ENCODE measurements at regions not wholly inside any gene's neighbourhood (a gene's known extent, or its start where the extent isn't known, plus 50 kb on each side); places are given as distances from the start of the nearest gene placed in this dataset.

DNA sequence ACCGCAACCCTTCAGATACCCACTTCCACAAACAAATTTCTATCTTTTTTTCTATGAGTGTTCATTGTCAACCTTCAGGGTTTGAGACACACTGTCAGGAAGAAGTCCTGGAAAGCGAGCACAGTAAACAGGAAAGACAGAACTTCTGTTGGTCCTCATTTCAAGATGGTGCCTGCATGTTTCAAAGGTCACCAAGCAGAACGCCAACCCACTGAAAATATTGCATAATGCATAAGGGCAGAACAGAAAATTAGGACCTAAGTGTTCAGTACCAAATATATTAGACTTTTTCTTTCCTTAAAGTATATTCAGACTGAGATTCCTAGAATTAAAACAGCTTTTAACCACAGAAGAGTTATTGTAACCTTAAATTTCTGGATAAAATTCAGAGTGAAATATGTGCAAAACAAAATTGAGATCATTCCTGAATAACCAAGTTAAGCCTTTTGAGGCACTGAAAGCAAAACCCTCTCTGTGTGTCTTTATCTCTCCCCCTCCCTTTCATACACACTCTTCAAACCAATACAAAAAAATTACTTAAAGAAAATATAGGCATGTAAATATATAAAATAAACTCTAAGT lies 387.8 kb upstream of the THBS1 start:
- FAIRE-seq = no peak

DNA sequence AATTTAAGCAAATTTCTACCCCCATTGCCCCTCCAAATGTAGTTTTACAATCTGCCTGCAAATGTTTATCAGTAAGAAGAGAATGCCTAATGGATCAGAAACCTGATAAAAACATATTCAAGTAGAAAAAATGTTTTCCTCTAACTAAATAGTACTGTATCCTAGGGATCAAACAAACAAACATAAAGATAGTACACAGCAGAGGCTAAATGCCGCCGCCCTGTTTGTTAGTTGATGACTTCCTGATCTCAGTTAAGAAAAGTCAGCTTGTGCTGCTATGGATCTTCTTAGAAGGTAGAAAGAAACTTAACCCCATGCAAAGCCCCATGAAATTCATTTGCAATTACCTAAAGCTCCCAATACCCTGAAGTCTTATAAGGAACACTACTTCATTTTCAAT lies 387.3 kb upstream of the THBS1 start:
- FAIRE-seq = no peak

DNA sequence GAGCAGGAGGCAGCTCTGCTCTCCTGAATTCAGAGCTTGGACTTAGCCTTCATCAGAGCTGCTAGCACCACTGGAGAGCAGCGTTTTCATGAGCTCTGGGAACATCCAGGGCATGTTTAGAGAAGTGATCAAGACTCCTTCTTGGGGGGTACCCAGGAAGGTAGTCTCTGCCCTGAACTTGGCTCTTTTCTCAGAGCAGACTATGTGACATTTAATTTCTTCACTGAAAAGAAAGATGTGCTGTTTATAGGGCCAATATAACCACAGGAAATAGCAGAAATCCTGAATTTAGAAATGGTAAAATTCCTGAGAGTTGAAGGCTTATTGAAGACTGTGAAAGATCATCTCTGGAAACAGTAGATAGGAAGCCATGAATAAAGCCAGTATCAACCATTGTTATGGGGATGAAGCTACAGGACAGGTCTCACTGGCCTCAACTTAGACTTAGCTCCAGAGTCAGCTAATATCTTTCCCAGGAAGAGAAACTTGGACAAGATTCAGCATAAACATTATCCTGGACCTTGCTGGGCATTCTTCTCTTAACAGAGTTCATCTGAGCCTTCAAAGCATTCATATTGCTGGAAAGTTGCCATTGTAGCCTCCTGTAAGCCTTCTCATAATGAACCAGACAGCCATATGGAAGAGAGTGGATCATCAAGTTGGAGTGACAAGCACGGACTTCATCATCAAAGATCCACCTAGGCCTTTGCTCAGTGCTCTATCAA lies 386.6 kb upstream of the THBS1 start:
- FAIRE-seq = no peak

DNA sequence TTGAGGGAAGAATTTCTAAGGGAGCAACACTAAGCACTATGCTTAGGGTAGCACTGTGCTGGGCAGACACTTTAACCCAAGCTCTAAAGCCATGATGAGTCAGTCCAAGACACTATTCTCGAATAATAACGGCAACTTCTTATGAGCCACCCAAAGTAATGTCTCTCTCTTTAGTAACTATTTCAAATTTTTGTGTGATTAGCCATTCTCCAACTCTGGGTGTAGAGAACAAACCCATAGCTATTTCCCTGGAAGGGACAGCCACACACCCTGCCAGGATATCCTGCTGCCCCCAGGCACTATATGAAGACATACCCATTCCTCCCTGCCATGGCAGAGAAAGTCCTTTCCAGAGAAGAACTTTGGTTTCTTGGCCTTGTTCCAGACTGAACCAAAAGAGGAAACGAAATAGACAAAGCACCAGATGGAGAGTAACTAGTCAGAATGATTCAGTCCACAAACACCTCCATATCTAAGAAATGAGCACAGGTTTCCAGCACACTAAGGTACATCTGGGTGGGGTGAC lies 384.9 kb upstream of the THBS1 start:
- no peak for FAIRE-seq

DNA sequence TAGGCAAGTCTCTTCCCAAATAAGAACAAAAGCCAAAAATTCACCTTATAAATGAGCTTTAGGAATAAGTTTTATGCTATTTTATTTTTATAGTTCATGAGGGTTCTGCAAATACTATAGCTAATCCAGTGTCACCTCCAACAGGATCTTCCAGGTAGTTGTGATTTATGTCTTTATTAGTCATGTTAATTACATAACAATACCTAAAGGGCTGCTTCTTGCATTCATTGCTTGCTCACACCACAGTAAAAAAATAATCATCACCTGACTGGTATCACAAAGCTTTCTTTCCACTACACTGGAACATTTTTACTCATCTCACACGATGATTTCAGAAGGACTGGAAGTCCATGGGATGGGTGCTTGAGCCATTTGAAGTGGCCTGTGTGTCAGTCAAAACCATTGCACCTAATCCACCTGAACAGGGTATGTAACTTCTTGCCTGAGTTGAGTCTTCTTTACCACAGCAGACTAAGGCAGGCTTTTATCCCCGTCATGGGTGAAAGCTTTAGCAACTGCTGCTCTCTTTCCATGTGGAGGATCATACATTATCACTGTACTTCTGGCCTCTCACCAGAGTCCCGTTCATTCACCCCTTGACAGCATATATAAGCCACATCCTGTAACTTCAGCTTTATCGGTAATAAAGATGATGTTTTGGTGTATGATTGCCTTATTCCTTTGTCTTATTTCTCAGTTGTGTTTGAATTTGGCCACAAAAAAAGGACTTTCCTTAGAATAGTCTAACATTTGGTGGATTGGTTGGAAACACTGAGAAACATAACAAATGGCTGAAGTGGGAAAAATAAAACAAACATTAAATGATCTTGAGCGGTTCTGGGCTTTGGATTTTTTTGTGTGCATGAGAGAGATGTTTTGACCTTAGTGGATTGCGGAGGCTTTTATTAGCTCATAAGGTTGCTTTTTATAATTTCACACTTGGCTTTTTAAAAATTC lies 382.6 kb upstream of the THBS1 start:
- no peak for FAIRE-seq

DNA sequence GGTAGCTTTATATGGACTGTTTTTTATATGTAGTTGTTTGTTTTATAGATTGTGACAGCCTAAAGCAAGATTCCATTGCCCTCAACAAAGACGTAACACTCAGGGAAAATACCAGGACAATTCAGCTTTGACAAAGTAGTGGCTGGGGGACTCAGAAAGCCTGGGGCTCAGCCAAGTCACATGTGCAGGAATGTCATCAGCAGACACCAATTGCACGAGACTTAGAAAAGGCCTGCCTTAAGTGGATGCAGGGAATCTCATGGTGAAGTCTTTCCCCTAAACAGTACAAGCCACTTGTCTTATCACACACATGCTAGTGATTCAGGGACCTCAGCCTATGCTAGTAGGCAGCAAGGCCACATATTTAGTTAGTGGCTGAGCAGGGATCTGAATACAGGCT lies 381.8 kb upstream of the THBS1 start:
- FAIRE-seq = no peak

DNA sequence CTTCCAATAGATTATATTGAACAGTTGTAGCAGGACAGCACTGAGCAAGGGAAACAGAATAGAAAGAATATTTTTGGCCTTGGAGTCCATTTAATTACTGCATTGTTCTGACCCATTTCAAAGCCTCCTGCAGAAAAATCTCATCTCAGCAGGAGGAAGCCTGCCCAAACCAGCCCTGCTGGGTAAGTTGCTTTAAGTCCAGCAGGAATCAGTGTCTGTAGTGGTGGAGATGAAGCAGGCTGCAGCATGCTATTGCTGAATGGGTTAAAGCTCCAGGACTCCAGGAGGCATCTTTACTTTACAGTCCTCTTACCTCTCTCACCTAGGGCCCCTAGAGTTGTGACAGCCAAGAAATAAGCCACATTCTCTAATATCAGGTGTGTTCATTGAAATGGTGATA lies 380.3 kb upstream of the THBS1 start:
- FAIRE-seq = no peak

DNA sequence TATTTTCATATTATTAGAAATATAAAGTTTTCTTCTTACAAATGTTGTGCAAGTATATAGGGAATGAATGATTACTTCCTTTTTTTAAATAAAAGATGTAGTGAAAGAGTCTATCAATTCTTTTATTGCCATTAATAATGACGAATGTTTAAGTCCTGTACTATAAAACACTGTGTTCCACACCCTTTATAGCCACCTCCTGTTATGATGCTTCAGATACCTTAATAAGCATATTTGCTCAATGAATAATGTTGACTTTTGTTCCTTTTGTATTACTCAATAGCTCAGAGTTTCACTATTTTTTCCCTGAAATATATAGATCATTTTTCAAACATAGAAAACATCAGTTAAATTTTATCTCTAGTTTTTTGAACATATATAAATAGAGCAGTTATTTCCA lies 378.2 kb upstream of the THBS1 start:
- FAIRE-seq = no peak

DNA sequence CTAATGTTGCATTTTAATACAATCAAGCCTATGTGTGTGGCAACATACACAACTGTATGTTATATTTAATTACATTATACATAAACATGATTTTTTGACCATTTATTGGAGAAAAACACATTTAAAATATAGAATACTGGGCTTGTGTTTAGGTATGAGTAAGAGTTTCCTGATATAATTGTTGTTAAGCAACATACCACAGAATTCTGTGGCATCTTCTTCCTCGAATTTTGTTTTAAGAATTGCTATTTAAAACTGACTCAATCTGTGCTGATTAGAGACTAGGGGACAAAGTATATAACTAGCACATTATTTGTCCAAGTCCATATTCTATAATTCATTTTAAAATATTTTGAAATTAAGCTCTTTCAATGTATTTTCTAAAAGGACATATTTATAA lies 376.8 kb upstream of the THBS1 start:
- FAIRE-seq = no peak

DNA sequence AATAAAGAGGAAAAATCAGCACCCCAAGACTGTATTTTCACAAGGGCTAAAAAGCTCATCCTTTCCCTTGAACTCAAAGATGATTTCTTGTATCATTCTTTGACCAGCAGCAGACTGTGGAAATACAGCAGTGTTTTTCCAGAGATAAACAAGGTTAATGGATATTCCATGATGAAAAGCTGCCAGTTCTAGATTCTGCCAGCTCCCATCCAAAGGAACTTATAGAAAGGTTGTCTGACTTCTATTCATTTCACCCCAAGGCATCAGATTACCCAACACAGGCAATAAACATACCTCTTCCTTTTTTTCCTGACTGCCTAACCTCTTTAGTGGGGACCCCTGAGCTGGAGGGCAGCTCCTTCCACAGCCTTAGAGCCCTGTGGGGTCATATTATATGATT lies 375.8 kb upstream of the THBS1 start:
- no peak for FAIRE-seq

DNA sequence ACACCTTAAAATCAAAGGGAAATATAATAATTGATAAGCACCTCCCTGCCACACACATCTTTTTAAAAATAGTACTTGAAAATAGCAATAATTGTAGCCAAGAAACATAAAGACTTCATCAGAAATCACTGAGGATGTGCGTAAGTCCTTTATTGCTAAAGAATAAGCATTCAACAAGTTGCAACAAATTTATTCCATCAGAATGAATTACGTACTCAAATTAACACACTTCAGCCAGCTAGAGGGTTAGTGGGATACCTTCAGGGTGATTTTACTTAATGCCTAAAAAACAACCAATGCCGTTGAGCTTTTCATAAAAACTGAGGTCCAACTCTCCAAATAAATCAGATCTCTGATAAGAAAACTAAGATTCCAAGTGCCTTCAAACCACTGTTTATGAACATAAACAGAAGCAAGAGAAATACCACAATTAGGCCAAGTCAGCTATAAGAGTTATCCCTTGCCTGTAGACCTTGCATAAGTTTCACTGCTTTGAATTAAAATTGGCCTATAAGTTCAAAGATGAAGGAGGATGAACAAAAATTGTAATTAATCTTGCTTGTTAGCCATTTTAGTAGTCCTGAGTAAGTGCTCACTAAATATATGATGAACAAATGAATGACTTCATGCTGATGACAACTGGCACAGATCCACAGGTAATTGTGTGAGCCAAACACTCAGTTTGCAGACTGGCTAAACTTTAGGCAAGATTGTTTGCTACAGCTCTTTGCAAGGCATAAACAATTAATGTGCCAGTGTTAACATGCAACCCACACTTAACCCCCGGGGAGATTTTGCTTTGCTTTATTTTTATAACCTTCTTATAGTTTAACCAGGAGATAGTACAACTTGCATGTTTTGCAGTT lies 375.1 kb upstream of the THBS1 start:
- FAIRE-seq = no peak

DNA sequence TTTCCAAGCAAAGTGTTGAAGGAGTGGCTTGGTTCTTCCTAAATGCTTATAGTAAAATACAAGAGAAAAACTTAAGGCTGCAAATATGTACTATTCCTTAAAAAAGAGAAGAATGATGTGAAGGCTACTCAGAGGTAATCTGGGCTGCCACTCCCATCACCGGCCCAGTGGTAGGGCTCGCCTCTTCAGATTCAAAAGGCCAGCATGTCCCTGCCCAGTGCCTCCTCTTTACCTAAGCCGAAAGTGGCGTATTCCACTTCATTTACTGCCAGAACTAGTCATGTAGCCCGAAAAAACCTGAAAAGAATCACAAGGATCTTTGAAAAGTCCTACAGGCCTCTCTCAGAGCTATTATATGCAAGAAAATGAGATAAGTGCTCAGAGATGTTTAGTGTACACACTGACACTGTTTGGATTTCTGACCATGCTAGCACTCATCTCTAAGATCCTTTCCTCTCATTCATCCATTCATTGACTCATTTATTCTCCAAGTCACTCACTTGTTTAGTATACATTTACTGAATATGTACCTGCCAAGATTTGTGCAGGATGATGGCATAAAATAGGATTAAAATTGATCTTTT lies 373.3 kb upstream of the THBS1 start:
- no peak for FAIRE-seq

DNA sequence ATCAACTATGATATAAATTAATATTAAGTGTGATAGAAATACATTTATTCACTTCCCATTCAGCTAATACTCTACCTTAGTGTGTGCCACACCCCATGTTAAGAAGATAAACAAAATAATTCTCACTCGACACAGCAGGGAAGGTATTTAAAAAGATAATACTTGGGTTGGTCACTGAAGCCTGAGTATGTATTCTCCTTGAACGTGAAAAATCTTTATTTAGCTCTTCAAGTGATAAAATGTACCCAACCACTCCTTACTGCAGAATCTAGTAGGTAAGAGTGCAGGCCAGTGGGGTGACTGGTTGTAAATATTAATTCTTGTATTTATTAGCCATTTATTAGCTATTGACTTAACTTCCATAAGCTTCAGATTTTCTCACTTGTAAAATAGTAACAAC lies 372.7 kb upstream of the THBS1 start:
- no peak for FAIRE-seq

DNA sequence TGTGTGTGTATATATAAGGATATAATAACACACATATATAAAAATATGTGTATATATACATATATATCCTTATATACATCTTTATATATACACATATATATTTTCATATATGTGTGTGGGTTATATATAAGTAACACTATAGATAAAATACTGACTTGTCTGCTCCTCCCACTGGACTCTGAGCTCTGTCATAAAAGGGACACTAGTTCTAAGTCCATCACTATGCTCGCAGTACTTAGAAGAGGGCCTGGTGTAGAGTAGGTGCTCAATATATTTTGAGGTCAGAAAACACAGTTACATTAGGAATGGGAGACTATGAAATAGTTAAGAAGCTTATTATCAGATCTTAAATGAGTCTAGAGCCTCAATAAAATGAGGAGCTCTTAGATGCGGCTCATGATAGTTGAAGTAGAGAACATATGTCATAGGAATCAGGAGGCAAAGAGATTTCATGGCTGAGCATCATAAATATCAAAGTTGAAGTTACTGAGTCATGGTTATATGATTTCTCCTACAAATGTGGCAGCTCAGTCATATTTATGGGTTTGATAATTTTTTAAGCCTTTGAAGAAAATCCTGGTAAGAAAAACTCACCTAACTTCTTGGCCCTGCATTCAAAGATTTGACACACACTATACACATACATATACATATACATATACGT lies 371.2 kb upstream of the THBS1 start:
- FAIRE-seq = no peak

DNA sequence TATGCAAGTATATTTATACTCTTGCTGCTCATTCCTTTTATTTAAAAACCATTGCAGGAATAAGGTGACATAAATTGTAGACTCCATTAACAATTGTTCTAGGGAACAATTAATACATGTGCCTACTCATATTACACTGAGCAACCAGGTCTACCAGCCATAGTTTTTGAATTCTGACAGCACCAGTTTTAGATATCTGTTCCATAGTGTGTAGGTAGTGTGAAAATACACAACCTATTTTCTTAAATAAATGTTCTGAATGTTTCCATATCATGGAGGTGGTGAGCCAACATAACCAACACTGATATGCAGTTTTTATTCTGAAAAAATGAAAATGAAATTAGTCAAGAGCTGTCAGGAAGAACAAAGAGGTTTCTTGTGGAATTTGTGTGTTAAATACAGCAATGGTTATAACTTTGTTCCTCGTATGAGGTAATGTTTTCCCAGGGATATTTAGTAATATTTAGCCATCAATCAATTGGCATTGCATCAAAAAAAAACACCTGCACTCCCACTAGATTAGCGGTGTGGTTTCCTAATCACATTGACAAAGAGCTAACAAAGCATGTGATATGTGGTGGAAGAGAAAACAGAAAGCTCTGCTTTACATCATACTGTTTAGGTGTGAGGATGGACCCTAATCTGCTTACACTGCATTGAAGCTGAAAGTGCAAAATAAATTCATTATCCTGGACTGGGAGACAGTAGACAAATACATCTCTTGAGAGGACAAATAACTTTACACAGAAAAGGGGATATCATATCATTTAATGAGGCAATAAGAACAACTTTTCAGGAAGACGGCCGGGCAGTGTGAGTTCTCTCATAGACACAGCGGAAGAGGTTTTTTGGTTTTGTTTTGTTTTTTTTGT lies 369.5 kb upstream of the THBS1 start:
- no peak for FAIRE-seq

DNA sequence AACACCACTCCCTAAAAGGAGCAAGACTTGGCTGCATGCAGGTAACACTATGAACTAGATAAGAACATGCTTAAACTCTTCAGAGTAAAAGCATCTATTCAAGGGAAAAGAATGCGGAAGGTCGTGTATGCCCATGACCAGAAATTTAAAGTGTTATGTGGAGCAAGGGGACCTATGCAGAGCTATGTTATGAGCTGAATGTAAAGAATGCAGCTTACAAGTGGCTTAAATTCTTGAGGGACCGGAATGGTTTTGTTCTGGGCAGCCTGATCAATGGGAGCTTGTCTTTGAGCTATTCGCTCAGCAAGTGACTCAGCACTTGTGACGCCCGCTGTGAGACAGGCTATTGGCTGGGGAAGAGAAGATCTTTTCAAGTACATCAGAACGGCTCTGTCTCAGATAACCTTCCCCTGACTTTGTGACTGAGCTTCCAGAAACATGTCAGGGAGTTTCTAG lies 367.5 kb upstream of the THBS1 start:
- no peak for FAIRE-seq

DNA sequence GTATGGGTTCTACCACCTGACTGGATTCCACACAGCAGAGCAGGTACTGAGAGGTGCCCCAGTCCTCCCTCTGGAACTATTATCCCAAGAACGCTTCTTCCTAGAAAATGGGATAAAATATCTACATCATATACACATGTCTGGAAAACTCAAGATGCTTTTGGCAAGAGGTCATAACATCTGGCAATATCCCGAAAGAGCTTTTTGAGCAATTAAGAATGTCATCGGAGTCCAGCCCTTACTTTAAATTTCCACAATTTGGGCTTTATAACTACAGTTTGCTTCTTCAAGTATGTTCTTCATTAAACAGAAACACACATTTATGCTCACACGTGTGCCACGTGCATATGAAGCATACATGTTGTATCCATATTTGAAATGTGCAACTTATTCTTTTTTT lies 365.9 kb upstream of the THBS1 start:
- no peak for FAIRE-seq

DNA sequence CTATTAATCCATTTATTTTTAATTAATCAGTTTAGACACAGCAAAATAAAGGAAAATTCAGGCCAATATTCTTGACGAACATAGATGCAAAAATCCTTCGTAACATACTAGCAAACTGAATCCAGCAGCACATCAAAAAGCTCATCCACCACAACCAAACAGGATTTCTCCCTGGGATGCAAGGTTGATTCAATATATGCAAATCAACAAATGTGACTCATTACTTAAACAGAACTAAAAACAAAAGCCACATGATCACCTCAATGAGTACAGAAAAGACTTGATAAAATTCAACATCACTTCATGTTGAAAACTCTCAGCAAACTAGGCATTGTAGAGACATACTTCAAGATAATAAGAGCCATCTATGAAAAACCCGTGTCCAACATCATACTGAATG lies 364.1 kb upstream of the THBS1 start:
- FAIRE-seq = no peak

DNA sequence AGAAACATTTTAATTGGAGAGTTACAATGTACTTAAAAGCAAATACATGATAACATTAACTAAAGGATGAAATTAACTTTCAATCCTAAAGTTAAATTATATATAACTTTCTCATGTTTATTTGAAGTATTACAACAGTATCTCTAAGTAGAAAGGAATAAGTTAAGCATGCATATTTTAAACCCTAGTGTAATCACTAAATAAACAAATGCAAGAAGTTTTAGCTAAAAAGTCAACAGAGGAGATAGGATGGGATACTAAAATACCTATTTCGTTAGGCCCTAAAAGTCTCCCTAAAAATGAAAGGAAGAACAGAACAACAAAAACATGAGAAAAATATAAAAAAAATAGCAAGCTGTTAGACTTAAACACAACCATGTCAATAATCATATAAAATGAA lies 361.3 kb upstream of the THBS1 start:
- no peak for FAIRE-seq

DNA sequence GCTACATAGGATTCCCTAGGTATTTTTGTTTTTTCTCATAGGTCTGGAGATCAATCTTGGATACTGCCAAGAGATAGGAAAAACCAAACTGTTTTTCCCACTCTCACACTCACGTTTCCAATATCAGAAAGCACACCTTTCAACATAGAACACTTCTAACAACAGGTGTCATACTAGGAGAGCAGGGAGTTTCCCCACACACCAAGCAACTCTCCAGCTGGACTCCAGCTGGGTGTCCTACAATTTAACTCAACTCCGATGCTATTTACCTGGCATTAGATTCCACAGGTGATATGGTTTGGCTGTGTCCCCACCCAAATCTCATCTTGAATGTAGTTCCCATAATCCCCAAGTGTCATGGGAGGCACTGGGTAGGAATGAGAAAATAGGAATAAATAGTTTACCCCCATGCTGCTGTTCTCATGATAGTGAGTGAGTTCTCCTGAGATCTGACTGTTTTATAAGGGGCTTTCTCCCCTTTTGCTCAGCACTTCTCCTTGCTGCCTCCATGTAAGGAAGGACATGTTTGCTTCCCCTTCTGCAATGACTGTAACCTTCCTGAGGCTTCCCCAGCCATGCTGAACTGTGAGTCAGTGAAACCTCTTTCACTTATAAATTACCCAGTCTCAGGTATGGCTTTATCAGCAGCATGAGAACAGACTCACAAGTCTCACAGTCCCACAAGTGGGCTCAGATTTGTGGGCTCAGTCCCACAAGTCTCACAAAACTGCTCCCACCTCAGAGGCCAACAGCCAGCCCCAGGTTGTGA lies 354.5 kb upstream of the THBS1 start:
- FAIRE-seq = no peak
